Stimulated activated CD4-positive, alpha-beta T cell treated with anti-CD3 and anti-CD28 coated beads, Interleukin-1b, Interleukin-23, amount 100 ng/mL, for 24 hours (primary cell): ENCODE measurements at regions not wholly inside any gene's neighbourhood (a gene's known extent, or its start where the extent isn't known, plus 50 kb on each side); places are given as distances from the start of the nearest gene placed in this dataset.
"Not testable (repeated sequence)": the region's sequence is repeated elsewhere in the genome, so short reads cannot be mapped to it uniquely, and the experiment has no call there.

Experiments used
- DNase-seq, 4 experiments: peaks; one replicate each; pipeline ENCODE4 v3.0.0-alpha.2; 2020; ENCODE audit warnings: low read depth in 4 of 4, low spot score in 1 of 4

DNA sequence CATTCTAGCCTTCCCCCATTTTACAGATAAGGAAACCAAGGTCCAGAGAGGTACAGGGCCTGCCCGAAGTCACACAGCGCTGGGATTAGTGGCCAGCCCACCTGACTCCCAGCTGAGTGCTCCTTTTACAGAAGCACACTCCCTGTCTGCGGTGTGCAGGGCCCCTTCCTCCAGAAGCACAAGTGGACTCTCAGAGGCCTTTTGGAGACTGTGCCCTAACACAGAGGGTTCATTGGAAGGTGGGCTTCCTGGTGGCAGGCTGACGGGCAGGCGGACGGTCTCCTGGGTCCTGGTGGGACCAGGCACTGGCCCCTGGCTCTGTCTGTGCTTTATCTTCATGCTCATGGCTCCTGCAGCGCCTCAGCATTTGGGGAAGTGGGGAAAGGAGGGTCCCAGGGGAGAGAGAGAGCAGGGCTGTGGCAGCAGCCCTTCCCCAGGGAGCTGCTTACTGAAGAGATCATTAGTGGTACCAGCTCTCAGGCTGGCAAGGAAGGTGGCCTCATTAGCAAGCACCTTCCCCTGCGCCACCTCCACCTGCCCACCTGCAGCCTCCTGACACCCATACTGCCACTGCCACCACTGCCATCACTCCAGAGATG, 83.1 kb upstream of the GOLGA6L4 start:
- DNase-seq, result not testable (repeated sequence)

DNA sequence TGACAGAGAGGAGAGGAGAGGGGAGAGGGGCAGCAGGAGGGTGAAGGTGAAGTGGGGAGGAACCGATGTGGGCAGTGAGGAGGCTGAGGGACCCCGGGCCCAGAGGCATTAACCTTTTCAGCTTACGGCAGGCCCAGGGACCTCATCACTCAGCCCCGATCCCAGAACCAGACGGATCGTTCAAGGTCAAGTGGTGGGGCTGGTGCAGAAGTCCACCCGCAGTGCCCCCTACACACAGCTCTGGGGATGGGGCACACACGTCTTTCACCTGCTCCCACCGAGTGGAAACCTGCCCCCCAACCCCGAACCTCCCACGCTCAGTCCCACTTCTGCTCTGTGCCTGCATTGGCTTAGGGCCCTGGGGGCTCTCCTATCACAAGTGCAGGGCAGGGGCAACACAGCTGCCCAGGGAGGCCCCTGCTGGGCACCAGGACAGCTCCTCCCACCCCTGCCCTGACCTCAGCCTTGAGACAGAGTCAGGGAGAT, 81.9 kb upstream of the GOLGA6L4 start:
- not testable (repeated sequence) for DNase-seq

DNA sequence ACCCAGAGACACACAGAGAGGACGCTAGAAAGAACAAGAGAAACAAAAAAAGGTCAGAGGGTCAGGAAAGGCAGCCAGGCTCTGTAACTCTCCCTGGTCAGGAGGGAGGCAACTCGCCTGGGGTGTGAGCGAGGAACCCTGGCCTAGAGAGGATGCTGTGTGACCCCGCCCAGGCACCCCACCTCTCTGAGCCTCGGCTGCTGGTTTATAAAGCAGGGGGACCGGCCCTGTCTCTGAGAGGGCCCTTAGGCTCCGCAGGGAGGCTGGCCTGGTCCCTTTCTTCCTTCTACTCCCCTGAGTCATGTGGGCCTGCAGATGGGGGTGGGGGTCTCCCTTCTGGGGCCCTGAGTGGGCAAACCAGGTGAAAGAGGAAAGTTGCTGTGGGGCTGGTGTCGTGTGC, 81.3 kb upstream of the GOLGA6L4 start:
- DNase-seq, result not testable (repeated sequence)

DNA sequence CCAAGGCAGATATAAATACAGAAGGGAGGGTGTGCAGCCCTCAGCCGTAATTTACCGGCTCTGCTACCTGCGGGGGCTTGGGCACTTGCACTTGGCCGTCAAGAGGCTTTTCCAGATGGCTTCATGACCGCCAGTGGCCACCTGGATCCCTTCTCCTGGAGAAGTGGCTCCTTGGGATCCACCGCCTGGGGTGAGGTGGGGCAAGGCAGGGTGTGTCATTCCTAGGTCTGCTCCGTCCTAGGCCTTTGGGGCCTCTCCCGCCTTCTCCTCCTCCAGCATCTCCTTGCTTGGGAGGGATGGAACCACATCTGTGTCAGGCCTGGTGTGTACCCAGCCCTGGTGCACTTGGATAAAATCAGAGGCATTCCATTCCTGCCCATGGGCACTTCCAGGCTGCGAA, 80.8 kb upstream of the GOLGA6L4 start:
- DNase-seq, result not testable (repeated sequence)

DNA sequence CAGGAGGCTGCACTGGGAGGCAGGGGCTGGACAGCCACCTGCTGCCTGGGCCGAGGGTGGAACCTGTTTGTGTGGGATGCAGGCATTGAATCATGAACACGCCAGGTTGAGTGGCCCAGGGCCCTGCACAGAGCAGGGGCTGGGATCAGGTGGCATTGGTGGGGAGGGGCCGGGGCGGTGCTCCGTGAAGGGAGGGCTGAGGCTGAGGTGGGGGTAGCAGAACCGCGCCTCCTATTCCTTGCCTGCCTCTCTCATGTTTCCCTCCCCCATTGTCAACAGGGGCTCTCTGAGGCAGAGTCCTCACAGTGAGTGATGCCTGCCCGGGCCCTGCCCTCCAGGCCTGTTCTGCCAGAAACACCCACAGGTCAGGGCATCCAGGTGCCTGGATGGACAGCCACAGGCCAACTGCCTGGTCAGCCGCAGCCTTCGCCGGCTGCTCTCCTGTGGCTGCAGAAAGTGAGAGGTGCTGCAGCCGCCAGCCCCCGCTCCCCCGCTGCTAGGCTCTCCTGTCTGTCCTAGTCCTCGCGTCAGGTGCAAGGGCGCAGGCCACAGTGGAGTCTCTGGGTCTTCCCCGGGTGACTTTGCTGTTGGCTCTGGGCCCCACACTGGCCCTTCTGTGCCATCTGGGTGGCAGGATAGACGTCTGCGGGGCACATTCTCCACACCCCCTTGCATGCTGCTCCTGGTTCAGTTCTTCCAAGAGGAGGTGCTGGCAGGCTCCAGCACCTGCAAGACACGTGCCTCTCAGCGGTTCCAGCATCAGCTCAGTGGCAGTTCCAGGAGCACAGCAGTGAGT, 79.6 kb upstream of the GOLGA6L4 start:
- not testable (repeated sequence) for DNase-seq

DNA sequence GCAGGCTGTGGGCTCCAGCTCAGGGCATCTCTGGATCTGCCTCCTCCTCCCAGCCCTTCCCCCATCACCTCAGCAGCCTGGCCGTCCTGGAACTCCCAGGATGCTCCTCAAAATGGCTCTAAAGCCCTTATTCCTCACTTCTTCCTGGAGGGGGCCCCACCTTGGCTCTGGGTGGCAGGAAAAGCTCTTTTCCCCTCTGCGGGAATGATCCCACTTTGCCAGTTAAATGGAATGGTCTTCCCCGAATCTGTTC, 79.1 kb upstream of the GOLGA6L4 start:
- DNase-seq, result not testable (repeated sequence)

DNA sequence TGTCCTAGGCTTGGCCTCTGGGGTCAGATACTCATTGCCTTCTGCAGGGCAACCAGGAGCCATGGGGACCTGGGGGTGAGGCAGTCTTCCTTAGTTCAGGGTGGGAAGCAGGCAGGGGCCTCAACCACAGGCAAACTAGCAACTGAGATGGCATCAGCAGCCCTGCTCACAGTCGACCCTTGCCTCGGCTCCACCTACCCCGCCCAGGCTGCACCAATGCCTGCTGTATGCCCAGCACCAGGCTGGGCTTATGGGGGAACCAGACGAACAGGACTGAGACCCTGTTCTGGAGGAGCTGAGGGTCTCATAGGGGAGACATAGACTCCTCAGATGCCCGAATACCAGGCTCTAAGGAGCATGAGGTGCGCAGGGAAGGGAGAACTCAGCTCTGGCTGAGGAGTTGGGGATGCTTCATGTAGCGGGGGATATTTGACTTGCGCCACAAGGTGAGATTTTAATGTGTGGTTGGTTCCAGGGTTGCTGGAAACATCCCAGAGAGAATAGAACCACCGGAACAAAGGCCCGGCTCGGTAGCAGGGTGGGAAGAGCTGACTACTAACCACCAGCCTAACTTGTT, 78.4 kb upstream of the GOLGA6L4 start:
- not testable (repeated sequence) for DNase-seq

DNA sequence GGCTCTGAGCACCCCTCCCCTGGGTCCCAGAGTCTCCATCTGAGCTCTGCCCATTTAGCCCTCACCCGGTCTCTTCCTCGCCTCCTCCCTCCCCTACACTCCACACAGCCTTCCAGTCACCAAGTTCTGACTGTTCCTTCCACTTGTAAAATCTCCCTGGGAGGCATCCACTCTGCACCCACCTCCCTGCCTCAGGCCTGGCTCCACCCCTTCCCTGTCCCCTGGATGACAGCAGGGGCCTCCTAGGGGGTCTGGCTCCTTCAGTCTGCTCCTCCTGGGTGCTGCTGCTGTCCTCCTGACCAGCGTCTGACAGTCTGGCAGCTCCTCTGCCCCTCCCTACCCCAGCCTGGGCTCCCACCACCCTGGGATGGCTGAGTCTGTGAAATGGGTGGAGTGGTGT, 77.7 kb upstream of the GOLGA6L4 start:
- DNase-seq, result not testable (repeated sequence)

DNA sequence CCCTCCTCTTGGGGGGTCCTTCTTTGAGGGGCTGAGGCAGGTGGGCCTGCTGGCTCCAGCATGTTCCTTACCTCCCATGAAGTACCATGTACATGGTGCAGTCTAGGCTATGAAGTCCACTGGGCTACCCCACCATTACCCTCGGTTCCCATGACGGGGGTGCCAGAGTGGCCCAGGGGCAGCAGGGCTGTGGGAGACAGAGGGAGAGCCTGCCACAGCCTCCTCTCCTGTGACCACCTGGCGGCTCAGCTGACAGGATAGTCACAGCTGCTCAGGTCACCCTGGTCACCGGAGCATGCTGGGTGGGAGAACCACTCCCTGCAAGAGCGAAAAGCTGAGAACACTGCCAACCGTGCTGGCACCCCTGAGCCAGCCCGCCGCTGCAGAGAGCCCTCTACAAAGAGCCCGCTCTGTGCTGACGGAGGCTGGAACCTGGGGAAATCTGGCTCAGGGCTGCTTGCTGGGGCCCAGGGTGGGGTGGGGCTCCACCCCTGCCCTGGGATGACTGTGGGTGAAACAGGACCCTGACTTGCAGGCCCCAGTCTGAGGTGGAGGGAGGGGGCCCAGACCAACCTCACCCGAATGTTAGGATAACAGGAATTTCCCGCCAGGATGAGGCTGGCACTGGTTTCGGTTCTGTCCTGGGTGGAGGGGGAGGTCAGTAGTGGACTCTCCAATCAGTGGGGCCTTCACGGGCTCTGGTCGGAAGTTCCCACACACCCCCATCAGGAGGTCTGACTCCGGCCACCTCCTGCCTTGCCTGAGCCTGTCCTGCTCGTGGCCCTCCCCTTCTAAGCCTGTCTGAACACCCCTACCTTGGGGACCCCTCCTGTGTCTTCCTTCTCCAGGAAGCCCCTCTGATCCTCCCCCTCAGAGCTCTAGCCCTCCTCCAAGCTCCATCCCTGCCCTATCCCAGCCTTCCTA, 76.0 kb upstream of the GOLGA6L4 start:
- not testable (repeated sequence) for DNase-seq

DNA sequence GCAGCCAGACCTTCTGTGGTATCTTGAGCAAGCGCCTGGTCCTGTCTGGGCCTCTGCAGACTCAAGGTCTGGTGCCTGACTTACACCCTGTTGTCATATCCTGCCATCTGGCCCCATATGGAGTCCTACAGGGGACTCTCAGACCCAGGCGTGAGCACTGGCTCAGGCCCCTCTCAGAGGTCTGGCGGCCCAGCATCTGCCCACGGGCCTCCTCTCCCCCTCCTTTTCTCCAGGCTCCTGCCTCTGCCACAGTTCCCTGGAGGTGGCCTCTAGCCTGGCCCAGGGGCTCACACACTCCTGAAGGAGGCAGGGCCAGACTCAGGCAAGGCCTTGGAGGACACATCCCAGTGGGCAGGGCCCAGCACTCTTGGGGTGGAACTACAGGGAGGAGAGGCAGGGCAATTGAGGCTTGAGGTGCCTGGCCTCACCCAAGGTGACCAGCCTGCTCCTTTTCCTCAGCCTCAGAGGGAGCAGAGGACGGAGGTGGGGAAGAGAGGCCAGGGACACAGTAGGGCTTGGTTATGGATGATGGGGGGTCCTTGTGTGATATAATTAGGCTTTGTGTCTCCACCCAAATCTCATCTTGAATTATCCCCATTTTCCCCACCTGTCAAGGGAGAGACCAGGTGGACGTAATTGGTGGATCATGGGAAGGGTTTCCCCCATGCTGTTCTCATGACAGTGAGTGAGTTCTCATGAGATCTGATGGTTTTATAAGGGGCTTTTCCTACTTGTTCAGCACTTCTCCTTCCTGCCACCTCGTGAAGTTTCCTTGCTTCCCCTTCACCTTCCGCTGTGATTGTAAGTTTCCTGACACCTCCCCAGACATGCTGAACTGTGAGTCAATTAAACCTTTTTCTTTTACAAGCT, 70.9 kb upstream of the GOLGA6L4 start:
- DNase-seq, result not testable (repeated sequence)

DNA sequence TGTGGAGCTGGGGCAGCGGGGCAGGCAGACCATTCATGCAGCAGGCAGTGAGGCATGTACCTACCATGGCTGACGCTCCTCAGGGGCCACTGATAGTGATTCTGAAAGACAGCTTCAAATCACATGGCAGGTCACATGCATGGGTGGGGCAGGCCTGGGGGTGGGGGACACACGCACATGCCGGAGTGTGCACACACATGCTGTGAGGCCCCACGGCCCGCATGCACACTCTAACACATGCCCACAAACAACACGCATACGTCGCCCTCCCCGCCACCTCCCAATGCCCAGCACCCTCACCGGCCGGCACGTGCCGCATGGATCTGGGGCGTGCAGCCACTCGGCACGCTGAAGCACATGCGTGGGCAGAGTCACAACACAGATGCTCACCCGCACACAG, 65.5 kb upstream of the GOLGA6L4 start:
- not testable (repeated sequence) for DNase-seq

DNA sequence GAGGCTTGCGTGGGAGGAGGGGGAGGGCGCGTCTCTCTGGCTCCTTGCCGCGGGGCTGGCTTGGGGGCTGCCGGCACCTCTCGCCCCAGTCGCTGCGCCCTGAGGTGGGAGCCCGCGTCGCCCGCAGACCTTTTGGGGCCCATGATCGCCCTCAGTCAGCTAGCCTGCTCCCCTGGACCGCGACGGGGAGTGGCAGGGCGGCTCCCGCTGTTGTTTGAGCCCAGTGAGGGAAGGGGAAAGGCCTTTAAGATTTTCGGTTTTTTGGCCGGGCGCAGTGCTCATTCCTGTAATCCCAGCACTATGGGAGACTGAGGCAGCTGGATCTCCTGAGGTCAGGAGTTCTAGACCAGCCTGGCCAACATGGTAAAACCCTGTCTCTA, 62.4 kb upstream of the GOLGA6L4 start:
- not testable (repeated sequence) for DNase-seq
